ENCODE measurements at regions not wholly inside any gene's neighbourhood (a gene's known extent, or its start where the extent isn't known, plus 50 kb on each side); places are given as distances from the start of the nearest gene placed in this dataset.

GRCh38 chr7:88700725-88701124 lies 58.8 kb upstream of the ZNF804B start:
- no peaks in the 10 kb centered on the region for H3K9me3 Mint-ChIP-seq (ENCODE audit: low read depth)
- H3K4me3 Mint-ChIP-seq (ENCODE audit: low read depth), result no peak overlapping the region
- no peaks in the 10 kb centered on the region for H3K36me3 Mint-ChIP-seq (ENCODE audit: insufficient read depth)
- no peaks in the 10 kb centered on the region for H3K4me1 Mint-ChIP-seq (ENCODE audit: low read depth)
- no peak overlapping the region for H3K27ac Mint-ChIP-seq
- no peak for TF ChIP-seq CTCF (IDR thresholded peaks at IDR 0.05; ENCODE audit: unreplicated experiment)
- DNase-seq (ENCODE audit: low spot score, unreplicated experiment), result no peak
- no peaks in the 10 kb centered on the region for H3K27me3 Mint-ChIP-seq

- Mint-ChIP-seq H3K9me3 (ENCODE audit: low read depth) (no peaks in the 10 kb centered on the region), H3K4me1 (ENCODE audit: low read depth) (peaks cover 9% of the 10 kb centered on the region), H3K27ac (no peak overlapping the region), H3K4me3 (ENCODE audit: low read depth) (no peak overlapping the region), H3K36me3 (ENCODE audit: insufficient read depth) (no peaks in the 10 kb centered on the region), H3K27me3 (no peaks in the 10 kb centered on the region)
- no peak for TF ChIP-seq CTCF (IDR thresholded peaks at IDR 0.05; ENCODE audit: unreplicated experiment)
- DNase-seq (ENCODE audit: low spot score, unreplicated experiment), result no peak
These were observed 65.3 kb upstream of the ZNF804B start for GRCh38 chr7:88694207-88694606.

GRCh38 chr7:88693131-88693530 lies 66.4 kb upstream of the ZNF804B start:
- no peak overlapping the region for H3K4me3 Mint-ChIP-seq (ENCODE audit: low read depth)
- no peaks in the 10 kb centered on the region for H3K27me3 Mint-ChIP-seq
- TF ChIP-seq CTCF (IDR thresholded peaks at IDR 0.05; ENCODE audit: unreplicated experiment), result no peak
- H3K4me1 Mint-ChIP-seq (ENCODE audit: low read depth), result peaks cover 9% of the 10 kb centered on the region
- H3K36me3 Mint-ChIP-seq (ENCODE audit: insufficient read depth), result no peaks in the 10 kb centered on the region
- H3K27ac Mint-ChIP-seq, result no peak overlapping the region
- no peak for DNase-seq (ENCODE audit: low spot score, unreplicated experiment)
- no peaks in the 10 kb centered on the region for H3K9me3 Mint-ChIP-seq (ENCODE audit: low read depth)

GRCh38 chr7:88692493-88692892 lies 67.0 kb upstream of the ZNF804B start:
- no peaks in the 10 kb centered on the region for H3K9me3 Mint-ChIP-seq (ENCODE audit: low read depth)
- no peak overlapping the region for H3K4me3 Mint-ChIP-seq (ENCODE audit: low read depth)
- H3K4me1 Mint-ChIP-seq (ENCODE audit: low read depth), result peaks cover 9% of the 10 kb centered on the region
- no peak for TF ChIP-seq CTCF (IDR thresholded peaks at IDR 0.05; ENCODE audit: unreplicated experiment)
- no peak overlapping the region for H3K27ac Mint-ChIP-seq
- DNase-seq (ENCODE audit: low spot score, unreplicated experiment), result no peak
- no peaks in the 10 kb centered on the region for H3K36me3 Mint-ChIP-seq (ENCODE audit: insufficient read depth)
- H3K27me3 Mint-ChIP-seq, result no peaks in the 10 kb centered on the region

GRCh38 chr7:88689821-88690220 lies 69.7 kb upstream of the ZNF804B start:
- no peak overlapping the region for H3K4me3 Mint-ChIP-seq (ENCODE audit: low read depth)
- no peaks in the 10 kb centered on the region for H3K9me3 Mint-ChIP-seq (ENCODE audit: low read depth)
- H3K4me1 Mint-ChIP-seq (ENCODE audit: low read depth), result peaks cover 9% of the 10 kb centered on the region
- DNase-seq (ENCODE audit: low spot score, unreplicated experiment), result no peak
- H3K27me3 Mint-ChIP-seq, result no peaks in the 10 kb centered on the region
- TF ChIP-seq CTCF (IDR thresholded peaks at IDR 0.05; ENCODE audit: unreplicated experiment), result no peak
- no peak overlapping the region for H3K27ac Mint-ChIP-seq
- H3K36me3 Mint-ChIP-seq (ENCODE audit: insufficient read depth), result no peaks in the 10 kb centered on the region
